Osteoblast (primary cell): ENCODE measurements at regions not wholly inside any gene's neighbourhood (a gene's known extent, or its start where the extent isn't known, plus 50 kb on each side); places are given as distances from the start of the nearest gene placed in this dataset.

ENCODE experiments used
- DNase-seq: peaks from one replicate; pipeline ENCODE4 v3.0.0; 2011; ENCODE audit warnings: low spot score, mixed read lengths; ENCODE audit not compliant: insufficient read length; ENCODE audit errors: missing footprints
- H2AFZ ChIP-seq: 2 replicates; pipeline ENCODE4 v1.6.0; 2011; ENCODE audit warnings: mild to moderate bottlenecking, low read length
- H3K27ac ChIP-seq: 2 replicates; pipeline ENCODE4 v1.5.1; 2011; ENCODE audit warnings: mild to moderate bottlenecking, low read depth, low read length, moderate library complexity
- H3K27me3 ChIP-seq: 2 replicates; pipeline ENCODE4 v1.6.0; 2012; ENCODE audit warnings: mild to moderate bottlenecking, control low read depth, inconsistent platforms, low read length, moderate library complexity; ENCODE audit not compliant: insufficient read depth
- H3K36me3 ChIP-seq: 2 replicates; pipeline ENCODE4 v1.5.1; 2011; ENCODE audit warnings: mild to moderate bottlenecking, low read length, control low read depth, moderate library complexity; ENCODE audit not compliant: insufficient read depth
- H3K4me1 ChIP-seq: 2 replicates; pipeline ENCODE4 v1.5.1; 2011; ENCODE audit warnings: mild to moderate bottlenecking, low read length, control low read depth, moderate library complexity; ENCODE audit not compliant: insufficient read depth
- H3K4me2 ChIP-seq: 2 replicates; pipeline ENCODE4 v1.6.0; 2011; ENCODE audit warnings: mild to moderate bottlenecking, low read length; ENCODE audit not compliant: insufficient read depth
- H3K4me3 ChIP-seq: fragments of 200-600 bp; sonication (generic); 3 replicates; pipeline ENCODE4 v1.5.1; 2012; ENCODE audit warnings: mild to moderate bottlenecking, low read length, inconsistent platforms; ENCODE audit not compliant: insufficient read depth
- H3K79me2 ChIP-seq: 2 replicates; pipeline ENCODE4 v1.6.0; 2012; ENCODE audit warnings: mild to moderate bottlenecking, low read length, control low read depth, inconsistent platforms; ENCODE audit not compliant: insufficient read depth
- H3K9me3 ChIP-seq: 2 replicates; pipeline ENCODE4 v1.5.1; 2011; ENCODE audit warnings: low read depth, low read length, control low read depth
- H4K20me1 ChIP-seq: 2 replicates; pipeline ENCODE4 v1.6.0; 2012; ENCODE audit warnings: mild to moderate bottlenecking, low read length, control low read depth; ENCODE audit not compliant: insufficient read depth
- TF ChIP-seq, protein P1 (sequence below): IDR thresholded peaks from 2 replicates; pipeline ENCODE4 v1.5.1; 2011; ENCODE audit warnings: mild to moderate bottlenecking, low read depth, low read length, moderate library complexity; ENCODE audit errors: extremely low read depth

DNA sequence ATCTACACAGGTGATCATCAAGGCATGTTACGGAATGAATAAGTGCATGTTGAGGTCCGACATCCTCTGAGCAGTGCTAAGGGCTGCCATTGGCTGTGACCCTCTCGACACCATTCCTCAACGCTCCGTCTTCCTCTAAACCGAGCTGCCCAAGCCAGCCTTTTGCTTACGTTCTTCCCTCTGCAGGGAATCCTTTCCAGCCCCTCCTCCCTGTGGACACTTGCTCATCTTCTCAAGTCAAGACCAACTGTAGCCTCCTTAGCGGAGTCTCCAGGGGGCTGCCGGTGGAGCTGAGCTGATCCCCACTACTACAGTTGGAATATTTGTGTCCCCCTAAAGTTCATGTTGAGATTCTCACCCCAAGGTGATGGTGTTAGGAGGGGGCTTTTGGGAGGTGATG is 781.0 kb downstream of the TBC1D22A start:
- no peaks in the 10 kb centered on the region for H3K79me2 ChIP-seq
- DNase-seq = no peak
- H4K20me1 ChIP-seq = no peaks in the 10 kb centered on the region
- H3K4me3 ChIP-seq = no peak overlapping the region
- H3K27ac ChIP-seq = no peak overlapping the region
- no peaks in the 10 kb centered on the region for H3K4me1 ChIP-seq
- TF ChIP-seq, protein P1, sequence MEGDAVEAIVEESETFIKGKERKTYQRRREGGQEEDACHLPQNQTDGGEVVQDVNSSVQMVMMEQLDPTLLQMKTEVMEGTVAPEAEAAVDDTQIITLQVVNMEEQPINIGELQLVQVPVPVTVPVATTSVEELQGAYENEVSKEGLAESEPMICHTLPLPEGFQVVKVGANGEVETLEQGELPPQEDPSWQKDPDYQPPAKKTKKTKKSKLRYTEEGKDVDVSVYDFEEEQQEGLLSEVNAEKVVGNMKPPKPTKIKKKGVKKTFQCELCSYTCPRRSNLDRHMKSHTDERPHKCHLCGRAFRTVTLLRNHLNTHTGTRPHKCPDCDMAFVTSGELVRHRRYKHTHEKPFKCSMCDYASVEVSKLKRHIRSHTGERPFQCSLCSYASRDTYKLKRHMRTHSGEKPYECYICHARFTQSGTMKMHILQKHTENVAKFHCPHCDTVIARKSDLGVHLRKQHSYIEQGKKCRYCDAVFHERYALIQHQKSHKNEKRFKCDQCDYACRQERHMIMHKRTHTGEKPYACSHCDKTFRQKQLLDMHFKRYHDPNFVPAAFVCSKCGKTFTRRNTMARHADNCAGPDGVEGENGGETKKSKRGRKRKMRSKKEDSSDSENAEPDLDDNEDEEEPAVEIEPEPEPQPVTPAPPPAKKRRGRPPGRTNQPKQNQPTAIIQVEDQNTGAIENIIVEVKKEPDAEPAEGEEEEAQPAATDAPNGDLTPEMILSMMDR = no peak
- H3K4me2 ChIP-seq = no peak overlapping the region
- H3K27me3 ChIP-seq = no peaks in the 10 kb centered on the region
- H3K36me3 ChIP-seq = no peaks in the 10 kb centered on the region
- peaks cover 4% of the 10 kb centered on the region for H3K9me3 ChIP-seq
- H2AFZ ChIP-seq = no peak overlapping the region

GRCh38 chr22:47540011-47540410 is 777.6 kb downstream of the TBC1D22A start:
- no peaks in the 10 kb centered on the region for H3K79me2 ChIP-seq
- no peaks in the 10 kb centered on the region for H3K36me3 ChIP-seq
- H2AFZ ChIP-seq = no peak overlapping the region
- H3K4me3 ChIP-seq = no peak overlapping the region
- no peaks in the 10 kb centered on the region for H3K27me3 ChIP-seq
- H3K27ac ChIP-seq = no peak overlapping the region
- no peaks in the 10 kb centered on the region for H3K4me1 ChIP-seq
- TF ChIP-seq, protein P1 = no peak
- H3K4me2 ChIP-seq = no peak overlapping the region
- peaks cover 3% of the 10 kb centered on the region for H3K9me3 ChIP-seq
- peak; percentile 21 for DNase-seq
- H4K20me1 ChIP-seq = no peaks in the 10 kb centered on the region

DNA sequence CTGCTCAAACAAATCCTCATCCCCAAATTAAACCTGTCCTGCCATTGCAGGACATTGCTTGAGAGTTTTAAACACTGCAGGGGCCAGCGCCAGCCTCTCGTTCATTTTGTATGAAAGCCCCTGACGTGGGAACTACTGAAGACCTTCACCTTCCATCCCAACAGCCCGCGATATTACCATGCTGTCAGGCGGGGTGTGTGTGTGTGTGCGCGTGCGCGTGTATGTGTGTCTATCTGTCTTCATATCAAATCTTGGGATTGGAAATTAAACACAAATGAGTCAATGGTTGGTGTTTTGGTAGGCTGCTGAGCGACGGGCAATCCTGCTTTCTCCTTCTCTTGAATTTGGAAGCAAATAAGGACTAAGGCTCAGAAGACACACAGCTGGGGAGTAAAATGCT is 776.9 kb downstream of the TBC1D22A start:
- Histone ChIP-seq H3K4me3 (no peak overlapping the region), H3K27me3 (no peaks in the 10 kb centered on the region), H3K9me3 (peaks cover 3% of the 10 kb centered on the region), H3K79me2 (no peaks in the 10 kb centered on the region), H2AFZ (no peak overlapping the region), H3K36me3 (no peaks in the 10 kb centered on the region), H4K20me1 (no peaks in the 10 kb centered on the region), H3K4me1 (no peaks in the 10 kb centered on the region), H3K27ac (no peak overlapping the region), H3K4me2 (no peak overlapping the region)
- TF ChIP-seq, protein P1 = no peak
- no peak for DNase-seq

DNA sequence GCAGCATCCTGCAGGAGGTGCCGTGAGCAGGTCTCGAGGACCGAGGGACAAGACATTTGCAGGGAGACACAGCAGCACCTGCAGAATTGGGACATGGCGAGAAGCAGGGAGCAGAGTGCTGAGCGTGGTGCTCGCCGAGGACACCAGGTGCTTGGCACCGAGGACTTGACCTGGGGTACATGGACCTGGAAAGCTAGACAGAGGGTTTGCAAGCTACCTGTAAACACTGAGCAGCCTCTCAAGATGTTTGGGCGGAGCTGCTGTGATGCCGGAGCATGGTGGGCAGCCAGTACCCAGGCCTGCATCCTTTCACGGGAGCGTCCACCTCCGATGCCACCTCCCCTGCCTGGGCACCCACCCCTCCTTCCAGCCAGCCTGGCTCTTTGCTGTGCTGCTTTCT is 773.2 kb downstream of the TBC1D22A start:
- H3K27ac ChIP-seq = no peak overlapping the region
- H2AFZ ChIP-seq = no peak overlapping the region
- TF ChIP-seq, protein P1 = no peak
- H3K4me3 ChIP-seq = no peak overlapping the region
- peak; percentile 43 for DNase-seq
- no peaks in the 10 kb centered on the region for H4K20me1 ChIP-seq
- H3K9me3 ChIP-seq = peaks cover 3% of the 10 kb centered on the region
- H3K79me2 ChIP-seq = no peaks in the 10 kb centered on the region
- no peaks in the 10 kb centered on the region for H3K4me1 ChIP-seq
- H3K36me3 ChIP-seq = no peaks in the 10 kb centered on the region
- H3K4me2 ChIP-seq = no peak overlapping the region
- H3K27me3 ChIP-seq = no peaks in the 10 kb centered on the region
